ENCODE measurements at regions not wholly inside any gene's neighbourhood (a gene's known extent, or its start where the extent isn't known, plus 50 kb on each side); places are given as distances from the start of the nearest gene placed in this dataset.

DNA sequence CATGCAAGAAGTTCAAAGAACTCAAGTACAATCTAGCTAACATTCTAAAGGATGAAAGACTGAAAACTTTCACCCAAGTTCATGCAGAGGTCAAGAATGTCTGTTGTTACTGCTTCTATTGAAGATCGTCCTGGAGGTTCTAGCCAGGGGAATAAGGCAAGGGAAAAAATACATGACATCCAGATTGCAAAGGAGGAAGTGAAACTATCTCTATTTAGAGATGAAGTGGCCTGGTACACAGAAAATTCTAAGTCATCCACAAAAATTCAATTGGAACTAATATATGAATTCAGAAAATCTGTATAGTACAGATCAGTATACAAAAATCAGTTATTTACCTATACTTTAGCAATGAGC lies 693.0 kb downstream of the NR2F2 start:
- no peak for DNase-seq (ENCODE audit: low read depth)

DNA sequence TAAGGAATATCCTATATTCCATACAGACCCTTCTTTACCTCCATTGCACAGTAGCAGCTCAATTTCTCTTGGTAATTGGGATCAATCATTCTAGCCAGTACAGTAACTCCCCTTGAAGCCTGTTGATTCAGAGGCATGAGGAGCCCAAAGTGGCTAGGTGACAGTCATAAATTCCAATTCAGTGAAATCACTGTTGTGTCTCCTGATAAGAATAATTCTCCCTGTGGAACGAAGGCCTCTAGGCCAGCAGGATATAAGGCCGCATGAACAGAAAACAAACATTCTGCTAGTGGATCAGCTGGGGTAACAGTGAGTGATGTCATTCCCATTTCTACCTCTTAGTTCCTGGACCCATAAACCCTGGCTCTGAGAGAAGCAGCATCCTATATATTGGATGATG lies 696.3 kb downstream of the NR2F2 start:
- DNase-seq (ENCODE audit: low read depth), result no peak

DNA sequence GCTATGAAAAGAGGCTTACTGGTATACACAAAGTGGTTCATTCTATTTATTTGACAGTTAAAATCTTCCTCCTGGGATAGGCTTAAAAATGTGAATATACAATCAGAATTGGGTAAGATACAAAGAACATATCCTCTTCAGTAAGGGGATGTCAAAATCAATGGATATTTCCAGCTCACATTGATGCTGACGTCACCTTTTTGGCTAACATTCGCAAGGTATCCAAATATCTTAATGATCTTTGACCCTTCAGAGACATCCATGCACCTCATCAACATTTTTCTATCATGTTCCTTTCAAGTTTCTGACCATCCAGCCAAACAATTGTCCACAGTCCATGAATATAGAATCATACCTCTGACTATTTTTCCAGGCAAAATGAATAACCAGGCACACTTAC lies 697.3 kb downstream of the NR2F2 start:
- no peak for DNase-seq (ENCODE audit: low read depth)

DNA sequence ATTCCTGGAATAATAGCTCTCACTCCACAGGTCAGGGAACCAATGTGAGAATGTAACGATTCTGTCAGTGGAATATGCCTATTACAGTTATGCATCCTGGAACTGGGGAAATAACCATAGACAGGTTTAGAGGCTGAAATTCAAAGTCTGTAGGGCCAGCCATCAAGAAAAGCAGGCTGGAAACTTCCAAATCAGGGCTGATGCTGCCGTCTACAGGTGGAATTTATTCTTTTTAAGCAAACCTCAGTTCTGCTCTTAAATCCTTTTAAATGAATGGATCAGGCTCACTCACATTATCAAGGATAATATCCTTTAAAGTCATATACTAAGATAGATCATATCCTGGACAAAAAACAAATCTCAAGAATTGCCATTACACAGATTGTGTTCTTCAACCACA lies 699.8 kb downstream of the NR2F2 start:
- DNase-seq (ENCODE audit: low read depth), result no peak

GRCh38 chr15:97036301-97036700 lies 705.8 kb downstream of the NR2F2 start:
- DNase-seq (ENCODE audit: low read depth), result no peak

GRCh38 chr15:97037080-97037479 lies 706.6 kb downstream of the NR2F2 start:
- no peak for DNase-seq (ENCODE audit: low read depth)

GRCh38 chr15:97045666-97046421 lies 715.3 kb downstream of the NR2F2 start:
- no peak for DNase-seq (ENCODE audit: low read depth)

DNA sequence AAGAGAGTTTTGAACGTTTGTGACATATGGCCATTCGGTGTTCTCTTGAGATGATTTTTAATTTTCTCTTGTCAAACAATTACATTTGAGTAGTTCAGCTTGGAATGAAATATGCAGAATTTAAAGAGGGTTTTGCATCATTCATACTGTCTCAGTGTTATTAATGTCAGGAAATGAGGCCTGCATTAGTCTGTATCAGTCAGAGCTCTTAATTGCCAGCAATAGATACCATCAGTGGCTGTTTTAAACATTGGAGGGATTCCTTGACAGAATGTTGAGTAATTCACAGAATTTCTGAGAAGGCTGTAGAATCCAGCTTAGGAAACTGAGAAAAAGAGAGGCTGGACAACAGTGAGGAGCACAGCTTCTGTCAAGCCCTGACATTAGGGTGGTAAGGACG lies 722.0 kb downstream of the NR2F2 start:
- no peak for DNase-seq (ENCODE audit: low read depth)

DNA sequence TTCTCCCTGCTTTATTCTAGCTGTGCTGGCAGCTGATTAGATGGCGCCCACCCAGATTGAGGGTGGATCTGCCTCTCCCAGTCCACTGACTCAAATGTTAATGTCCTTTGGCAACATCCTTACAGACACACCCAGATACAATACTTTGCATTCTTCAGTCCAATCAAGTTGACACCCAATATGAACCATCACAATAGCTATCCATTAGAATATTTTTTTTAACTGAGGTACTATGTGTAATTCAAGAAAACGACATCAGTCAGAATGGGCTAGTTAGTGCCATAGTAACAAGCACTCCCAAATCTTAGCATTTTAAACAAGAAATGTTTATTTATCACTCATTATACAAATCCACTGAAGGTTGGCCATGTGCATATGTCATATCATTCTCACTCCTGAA lies 723.1 kb downstream of the NR2F2 start:
- no peak for DNase-seq (ENCODE audit: low read depth)

DNA sequence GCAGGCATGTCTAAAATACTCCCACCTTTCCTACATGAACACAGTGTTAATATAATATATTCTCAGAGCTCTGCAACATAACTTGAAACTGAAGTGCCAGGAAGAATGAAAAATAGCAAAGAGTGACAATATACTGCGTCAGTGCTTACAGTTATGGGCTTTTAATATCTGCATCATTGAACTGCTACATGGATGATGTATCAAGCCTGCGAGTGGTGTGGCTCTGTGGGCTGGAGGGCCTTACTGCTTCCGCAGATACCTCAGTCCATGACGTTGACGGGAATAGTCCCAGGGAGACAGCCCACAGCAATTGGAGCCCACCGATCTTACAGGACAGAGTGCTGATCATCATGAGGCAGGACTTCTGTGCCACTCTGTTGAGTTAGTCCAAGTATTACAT lies 727.0 kb downstream of the NR2F2 start:
- no peak for DNase-seq (ENCODE audit: low read depth)

- DNase-seq (ENCODE audit: low read depth), result no peak
Observed at GRCh38 chr15:97059281-97059680, 728.8 kb downstream of the NR2F2 start.

GRCh38 chr15:97061392-97061791 lies 730.9 kb downstream of the NR2F2 start:
- DNase-seq (ENCODE audit: low read depth), result no peak

GRCh38 chr15:97071668-97072067 lies 741.2 kb downstream of the NR2F2 start:
- no peak for DNase-seq (ENCODE audit: low read depth)

- DNase-seq (ENCODE audit: low read depth), result no peak
Observed at GRCh38 chr15:97072545-97072944, 742.0 kb downstream of the NR2F2 start.

DNA sequence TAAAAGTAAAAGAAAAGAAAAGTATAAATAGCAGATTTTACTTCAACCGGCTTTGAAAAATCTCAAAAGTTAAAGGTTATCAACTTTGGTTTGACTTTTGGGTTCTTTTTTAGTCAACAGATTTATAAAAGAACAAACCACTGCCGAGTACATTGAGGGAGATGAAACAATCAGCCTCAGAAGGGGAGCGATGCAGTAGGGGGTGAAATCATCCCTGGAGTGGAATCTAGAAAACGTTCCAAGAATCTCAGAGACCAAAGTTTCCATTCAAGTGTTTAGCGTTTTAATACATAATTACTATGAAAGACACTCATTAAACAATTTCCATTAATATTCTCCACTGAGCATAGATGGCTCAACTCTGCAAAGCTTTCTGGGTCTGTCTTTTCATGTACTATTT lies 745.5 kb downstream of the NR2F2 start:
- no peak for DNase-seq (ENCODE audit: low read depth)

DNA sequence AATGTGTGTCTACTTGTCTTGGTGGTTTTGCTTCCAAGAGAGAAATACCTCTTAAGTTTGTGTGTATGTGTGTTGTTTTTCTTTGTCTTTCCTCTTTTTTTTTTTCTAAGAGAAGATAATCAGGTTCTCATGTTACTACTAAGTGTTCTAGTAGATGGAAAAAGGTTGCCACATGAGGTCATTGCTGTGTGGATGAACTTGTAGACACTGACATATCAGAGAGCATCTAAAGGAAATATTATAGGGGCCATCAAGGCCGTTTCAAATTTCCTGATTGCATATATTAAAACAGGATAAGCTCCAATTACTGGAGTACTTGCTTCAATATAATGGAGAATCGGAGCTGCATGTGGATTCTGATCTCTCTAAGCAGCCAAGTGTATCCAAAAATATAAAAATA lies 747.5 kb downstream of the NR2F2 start:
- no peak for DNase-seq (ENCODE audit: low read depth)

DNA sequence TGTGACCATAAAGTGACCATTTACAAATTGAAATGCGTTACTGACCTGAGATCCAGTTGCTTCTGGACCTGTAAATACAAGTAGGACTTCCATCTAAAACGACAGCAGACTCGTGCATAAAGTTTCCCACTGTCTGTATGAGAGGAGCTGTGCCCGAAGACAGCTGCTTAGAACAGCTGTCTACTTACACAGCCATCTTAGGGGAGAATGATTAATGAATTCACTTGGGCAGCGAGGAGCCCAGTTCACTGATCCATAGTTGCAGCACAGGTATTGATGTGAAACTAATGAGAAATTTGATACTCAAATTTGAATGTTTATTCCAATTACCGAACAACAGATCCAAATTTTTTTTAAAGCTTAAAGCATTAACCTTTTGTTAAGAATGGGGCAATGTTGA lies 748.1 kb downstream of the NR2F2 start:
- no peak for DNase-seq (ENCODE audit: low read depth)

DNA sequence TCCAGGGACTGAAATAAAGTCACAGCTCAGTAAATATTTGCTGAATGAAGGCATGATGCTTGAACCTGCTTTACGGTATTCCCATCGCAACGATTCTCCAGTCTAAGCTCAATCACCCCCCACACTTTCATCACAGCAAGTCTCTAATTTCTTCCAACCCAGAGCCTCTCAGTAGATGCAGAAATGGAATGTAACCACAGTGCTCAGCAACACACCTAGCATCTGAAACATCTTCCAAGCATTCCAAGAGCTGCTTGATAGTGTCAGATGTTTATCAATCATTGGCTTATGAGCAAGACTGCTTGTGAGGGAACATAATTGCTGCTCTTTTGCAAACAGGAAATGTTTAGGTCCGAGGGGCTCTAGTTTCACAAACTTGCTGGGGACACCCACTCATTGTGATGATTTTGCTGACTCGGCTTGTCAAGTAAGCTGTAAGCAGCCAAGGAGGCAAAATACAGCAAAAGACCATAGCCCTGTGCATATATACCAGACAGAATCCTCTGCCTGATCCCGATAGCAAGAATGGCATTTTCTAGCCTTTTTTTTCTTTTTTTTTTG lies 751.2 kb downstream of the NR2F2 start:
- DNase-seq (ENCODE audit: low read depth), result no peak

DNA sequence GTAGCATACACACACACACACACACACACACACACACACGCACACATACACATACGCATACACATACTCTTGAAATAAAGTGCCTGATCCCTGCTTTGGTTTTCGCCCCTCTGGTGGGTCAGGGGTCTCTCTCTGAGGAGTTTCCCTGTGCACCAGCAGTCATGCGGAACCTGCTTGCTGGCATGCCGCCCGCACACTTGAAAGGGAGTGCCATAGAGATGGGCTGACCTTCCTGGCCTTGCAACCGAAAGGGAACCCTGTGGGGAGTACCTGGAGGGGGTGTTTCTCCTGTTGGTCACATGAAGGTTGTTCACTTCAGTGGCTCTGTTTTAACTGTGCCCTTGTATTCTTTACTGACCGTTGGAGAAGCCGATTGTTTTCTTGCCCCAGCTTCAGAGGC lies 752.3 kb downstream of the NR2F2 start:
- no peak for DNase-seq (ENCODE audit: low read depth)

DNA sequence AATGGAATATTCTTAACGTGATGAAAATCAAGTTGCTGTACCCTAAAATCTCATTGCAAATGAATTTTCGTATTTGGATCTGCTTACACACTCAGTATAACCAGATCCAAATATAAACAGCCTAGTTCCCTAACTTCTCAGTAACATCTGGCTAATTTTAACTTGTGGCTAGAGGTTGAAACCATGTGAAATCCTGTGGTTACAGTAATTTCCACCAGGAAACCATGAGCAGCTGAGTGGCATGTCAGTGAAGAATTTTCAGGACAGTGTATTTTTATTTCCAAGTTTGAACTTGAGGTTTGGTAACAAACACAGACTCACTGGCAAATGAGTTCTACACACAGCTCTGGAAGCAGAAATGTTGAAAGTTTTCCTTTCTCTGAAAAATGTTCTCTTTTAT lies 754.1 kb downstream of the NR2F2 start:
- no peak for DNase-seq (ENCODE audit: low read depth)

DNA sequence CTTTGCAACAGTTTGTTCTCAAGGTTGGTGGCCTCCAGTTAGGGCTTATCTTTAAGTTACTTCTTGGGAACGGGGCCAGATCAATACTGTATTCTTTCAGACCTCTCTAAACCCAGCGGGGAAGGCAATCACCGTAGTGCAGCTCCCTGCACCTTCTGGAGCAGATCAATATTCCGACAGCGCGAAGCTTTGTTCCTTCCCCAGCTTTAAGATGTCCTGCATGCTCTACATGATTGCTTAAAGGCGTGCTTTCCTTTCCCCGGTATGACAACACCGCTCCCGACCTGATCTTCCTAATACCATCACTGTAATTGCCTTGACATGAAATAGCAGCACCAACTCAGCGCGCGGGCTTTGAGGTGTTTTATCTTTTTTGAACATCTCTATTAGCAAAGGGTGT lies 755.2 kb downstream of the NR2F2 start:
- no peak for DNase-seq (ENCODE audit: low read depth)

- no peak for DNase-seq (ENCODE audit: low read depth)
Observed at GRCh38 chr15:97087006-97087741, 756.7 kb downstream of the NR2F2 start.

DNA sequence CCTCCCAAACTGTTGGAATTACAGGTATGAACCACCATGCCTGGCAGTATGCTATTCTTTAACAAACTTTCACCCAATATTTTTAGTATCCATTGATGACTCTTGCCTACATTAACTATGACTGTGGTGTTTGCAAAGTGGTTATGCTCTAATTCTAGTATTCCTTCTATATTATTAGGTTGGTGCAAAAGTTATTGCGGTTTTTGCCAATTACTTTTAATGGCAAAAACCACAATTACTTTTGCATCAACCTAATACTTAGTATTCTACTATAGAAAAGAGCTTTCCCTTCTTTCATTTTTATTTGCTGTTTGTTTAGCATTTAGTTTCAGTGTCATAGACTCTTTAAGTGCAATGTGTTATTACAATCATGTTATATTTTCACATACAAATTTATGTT lies 760.6 kb downstream of the NR2F2 start:
- DNase-seq (ENCODE audit: low read depth), result no peak

GRCh38 chr15:97092656-97093055 lies 762.2 kb downstream of the NR2F2 start:
- DNase-seq (ENCODE audit: low read depth), result no peak

Measured in GM04504 (cell line).